ENCODE measurements at regions not wholly inside any gene's neighbourhood (a gene's known extent, or its start where the extent isn't known, plus 50 kb on each side); places are given as distances from the start of the nearest gene placed in this dataset.
"Not testable (repeated sequence)": the region's sequence is repeated elsewhere in the genome, so short reads cannot be mapped to it uniquely, and the experiment has no call there.

DNA sequence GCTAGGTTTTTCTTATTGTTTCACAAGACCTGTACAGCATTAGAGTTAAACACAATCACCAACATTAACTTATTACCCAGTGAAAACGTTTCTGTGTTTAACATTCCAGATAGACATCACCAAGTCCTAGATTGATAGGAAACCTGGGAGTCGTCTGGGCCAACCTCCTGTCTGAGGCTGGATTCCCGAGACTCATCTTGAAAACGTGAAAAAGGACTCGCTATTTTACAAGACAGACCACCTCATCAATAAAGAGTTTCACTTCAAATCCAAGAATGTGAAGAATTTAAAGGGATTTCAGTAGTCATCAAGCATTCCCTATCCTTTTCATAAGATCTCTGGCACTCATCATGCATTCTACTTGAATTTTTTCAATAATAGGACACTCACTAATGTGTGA is 626.6 kb downstream of the MCTP2 start:
- DNase-seq, result no peak
- intact Hi-C loops (cut with DNase I), result no loop called here

DNA sequence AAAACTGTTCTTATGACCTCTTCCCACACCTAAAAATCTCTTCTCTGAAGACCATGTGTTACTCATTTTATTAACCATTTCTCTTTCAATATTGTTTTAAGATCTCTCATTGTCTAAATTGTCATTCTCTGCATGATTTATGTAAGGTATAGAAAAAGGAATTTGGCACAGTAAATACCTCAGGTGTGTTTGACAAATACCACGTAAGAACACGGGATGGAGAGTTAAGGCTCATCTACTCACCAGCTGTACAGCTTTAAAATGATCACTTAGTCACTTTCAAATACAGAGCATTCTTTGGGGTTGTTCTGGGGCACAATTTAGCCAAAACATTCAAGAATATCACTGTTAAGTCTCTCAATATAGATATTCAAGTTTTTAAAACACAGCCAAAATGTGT is 627.1 kb downstream of the MCTP2 start:
- DNase-seq, result no peak
- intact Hi-C loops (cut with DNase I), result no loop called here

DNA sequence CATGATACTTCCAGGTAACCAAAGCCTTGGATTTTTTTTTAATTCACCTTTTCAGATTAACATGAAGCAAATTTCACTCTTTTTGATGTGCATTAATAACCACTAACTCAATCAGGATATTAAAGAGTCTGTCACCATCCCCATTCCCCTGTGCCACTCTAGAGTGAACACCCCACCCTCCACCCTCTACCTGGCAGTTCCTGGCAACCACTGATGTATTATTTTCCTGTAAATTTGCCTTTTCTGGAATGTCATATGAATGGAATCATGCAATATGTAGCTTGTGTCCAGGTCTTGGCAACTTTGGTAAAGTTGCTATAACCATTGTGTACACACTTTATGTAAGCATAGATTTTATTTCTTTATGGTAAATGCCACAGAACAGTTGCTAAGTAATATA is 627.6 kb downstream of the MCTP2 start:
- DNase-seq, result no peak
- intact Hi-C loops (cut with DNase I), result no loop called here

DNA sequence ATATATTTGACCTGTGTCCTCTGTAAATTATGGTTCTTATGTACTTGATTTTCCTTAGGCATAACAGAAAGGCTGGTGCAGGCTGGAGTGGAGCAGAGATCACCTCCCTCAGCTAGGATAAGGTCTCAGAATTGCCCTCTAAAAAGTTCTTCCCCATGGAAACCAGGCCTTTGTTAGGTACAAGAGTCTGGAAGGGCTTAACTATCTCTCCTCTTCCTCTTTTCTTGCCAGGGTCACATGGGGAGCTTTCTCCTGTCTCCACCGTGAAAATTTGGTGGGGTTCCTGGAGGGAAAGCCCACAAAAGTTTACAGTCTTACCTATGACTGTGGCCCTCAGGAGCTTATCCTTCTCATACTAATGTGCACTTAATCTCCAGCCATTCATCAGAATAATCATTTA is 633.2 kb downstream of the MCTP2 start:
- no peak for DNase-seq
- intact Hi-C loops (cut with DNase I), result no loop called here

DNA sequence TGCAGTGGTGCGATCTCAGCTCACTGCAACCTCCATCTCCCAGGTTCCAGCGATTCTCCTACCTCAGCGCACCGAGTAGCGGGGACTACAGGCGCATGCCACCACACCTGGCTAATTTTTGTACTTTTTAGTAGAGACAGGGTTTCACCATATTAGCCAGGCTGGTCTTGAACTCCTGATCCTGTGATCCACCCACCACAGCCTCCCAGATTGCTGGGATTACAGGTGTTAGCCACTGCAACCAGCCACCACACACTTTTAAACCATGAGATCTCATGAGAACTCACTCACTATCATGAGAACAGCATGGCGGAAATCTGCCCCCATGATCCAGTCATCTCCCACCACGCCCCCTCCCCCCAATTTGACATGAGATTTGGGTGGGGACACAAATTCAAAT is 636.9 kb downstream of the MCTP2 start:
- intact Hi-C loops (cut with DNase I); DNase-seq: not testable (repeated sequence)

DNA sequence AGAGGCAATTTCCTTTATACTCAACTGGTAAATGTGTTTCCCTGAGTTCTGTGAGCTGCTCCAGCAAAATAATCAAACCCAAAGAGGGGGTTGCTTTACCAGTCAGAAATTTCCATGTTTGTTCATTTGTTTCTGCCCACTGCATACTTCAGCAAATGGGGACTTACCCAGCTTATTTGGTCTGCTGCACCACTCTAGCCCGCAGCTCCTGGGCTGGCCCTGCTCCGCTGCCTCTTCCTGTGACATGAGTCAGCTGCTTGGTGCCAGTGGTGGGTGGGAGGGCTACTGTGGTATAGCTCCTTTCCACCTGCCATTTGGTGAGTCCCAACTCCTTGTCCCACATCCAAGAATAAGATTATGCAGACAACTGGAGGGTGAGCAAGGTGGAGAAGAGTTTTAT is 644.2 kb downstream of the MCTP2 start:
- no peak for DNase-seq
- intact Hi-C loops (cut with DNase I), result no loop called here

DNA sequence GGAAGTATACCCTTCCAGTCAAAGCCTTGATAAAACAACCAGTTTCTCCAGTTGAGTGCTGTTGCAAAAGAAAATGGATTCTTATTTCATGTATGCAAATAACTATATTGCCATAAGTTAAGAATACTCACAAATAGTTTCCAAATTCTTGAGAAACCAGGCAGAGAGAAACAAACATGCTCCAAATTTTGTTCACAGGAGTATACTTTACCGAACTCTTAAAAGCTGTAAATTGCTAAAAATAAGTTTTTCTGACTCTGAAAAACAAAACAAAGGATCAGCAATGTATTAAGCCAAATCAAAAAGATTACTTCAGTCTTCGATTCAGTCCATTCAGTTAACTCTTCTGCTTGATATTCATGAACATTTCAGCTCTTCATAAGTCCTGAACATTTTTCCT is 646.5 kb downstream of the MCTP2 start:
- no peak for DNase-seq
- intact Hi-C loops (cut with DNase I), result no loop called here

DNA sequence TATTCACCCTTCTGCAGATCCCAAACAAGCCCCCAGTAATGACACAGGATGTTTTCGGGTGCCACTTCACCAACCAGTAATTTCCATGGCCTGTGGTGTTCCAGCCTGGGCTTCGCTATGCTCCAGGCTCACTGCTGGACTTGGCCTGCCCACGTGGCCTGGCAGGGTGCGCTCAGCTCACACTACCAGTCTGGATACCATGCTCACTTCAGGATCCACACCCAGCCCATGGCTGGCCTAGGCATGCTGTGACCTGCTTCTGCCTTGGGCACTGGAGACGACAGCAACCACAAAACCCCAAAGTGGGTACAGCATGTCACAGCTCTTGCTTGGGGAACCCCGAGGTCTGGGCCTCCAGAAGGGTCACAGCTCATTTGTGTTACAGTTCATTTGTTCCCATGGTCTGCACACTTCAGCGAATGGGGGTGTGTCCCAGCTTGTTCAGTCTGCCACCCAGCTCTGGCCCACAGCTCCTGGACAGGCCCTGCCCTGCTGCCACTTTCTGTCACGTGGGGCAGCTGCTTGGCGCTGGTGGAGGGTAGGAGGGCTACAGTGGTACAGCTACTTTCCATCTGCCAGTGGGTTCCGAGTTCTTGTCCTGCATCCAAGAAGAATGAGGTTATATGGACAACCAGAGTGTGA is 650.8 kb downstream of the MCTP2 start:
- no peak for DNase-seq
- intact Hi-C loops (cut with DNase I), result no loop called here

DNA sequence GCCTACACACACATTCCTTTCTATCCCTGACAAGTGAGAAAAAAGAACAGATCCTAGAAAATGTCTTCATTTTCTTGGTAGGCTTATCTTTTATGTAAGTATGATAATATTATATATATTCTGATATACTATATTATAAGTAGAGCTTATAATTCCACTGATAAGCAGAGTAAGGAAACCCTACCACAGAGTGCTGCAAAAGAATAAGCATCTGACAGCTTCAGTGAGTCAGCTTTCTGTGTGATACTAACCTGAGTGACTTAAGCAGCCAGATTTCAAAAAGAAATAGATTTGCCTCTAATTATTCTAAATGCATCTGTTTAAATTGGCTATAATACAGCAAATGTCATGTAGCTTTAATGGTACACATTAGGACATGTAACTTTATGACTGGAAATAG is 656.0 kb downstream of the MCTP2 start:
- no peak for DNase-seq
- intact Hi-C loops (cut with DNase I), result no loop called here

DNA sequence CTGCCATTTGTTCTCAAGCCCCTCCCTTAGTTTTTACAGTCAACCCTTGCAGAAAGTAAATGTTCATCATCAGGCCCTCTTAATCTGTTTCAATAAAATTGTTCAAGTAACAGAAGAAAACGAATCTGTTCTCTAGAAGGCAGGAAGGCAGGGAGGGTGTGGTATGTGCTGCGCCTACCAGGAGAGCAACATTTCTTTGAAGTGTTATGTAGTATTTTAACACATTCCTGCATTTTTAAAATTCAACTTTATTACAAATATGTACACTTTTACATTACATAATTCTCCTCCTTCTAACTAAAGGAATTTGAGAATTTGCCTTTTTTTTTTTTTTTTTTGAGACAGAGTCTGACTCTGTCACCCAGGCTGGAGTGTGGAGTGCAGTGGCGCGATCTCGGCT is 657.8 kb downstream of the MCTP2 start:
- DNase-seq, result no peak
- intact Hi-C loops (cut with DNase I), result no loop called here

DNA sequence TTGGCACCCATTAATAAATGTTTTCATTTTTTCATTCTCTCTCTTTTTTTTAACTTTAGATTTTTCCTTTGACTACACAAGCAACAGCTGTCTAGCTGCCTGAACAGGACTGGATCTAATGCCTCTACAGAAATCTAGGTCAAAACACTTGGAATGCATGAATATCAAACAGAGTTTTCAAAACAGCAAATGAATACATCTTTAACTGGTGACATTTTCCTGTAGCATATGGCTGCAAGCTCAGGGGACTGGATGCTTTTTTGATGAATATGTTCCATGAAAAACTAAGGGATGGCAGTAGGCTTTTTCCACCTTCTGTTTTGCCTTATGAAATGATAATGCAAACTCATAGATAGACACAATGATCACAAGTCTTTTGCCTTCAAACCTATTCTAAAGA is 661.7 kb downstream of the MCTP2 start:
- no peak for DNase-seq
- intact Hi-C loops (cut with DNase I), result no loop called here

DNA sequence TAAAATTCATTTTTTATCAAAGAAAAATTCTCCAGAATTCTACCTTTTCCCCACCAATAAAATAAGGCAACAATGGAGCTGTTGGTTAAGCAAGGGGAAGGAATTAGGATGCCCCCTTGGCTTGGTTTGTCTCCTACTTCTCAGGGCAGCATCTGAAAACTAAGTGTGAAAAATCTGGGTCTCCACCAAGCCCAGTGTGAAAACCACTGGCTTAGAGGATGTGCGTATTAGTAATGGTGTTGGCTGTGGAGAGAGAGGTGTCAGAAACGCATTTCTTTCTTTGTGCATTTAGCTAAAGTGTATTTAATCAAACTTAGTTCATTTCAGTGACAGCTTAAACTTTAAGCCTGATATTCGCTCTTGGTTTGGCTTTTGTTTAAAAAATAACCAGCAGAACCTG is 662.7 kb downstream of the MCTP2 start:
- intact Hi-C loops (cut with DNase I), result no loop called here
- no peak for DNase-seq

DNA sequence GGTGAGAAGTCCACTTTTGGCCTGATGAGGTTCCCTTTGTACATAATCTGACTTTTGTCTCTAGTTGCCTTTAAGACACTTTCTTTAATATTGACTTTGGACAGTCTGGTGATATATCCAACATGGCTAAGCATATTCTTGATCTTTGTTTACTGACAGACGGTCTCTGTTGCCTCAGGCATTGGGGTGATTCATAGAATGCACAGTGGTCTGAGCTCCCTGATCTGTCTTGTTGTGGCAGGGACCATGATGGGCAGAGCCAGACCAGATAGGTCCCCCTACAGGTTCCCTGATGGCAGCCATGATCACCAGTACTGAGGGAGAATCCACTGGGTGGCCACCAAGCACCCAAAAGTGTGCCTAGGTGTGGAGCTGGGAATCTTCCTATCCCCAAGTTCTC is 678.1 kb downstream of the MCTP2 start:
- intact Hi-C loops (cut with DNase I), result no loop called here
- no peak for DNase-seq

DNA sequence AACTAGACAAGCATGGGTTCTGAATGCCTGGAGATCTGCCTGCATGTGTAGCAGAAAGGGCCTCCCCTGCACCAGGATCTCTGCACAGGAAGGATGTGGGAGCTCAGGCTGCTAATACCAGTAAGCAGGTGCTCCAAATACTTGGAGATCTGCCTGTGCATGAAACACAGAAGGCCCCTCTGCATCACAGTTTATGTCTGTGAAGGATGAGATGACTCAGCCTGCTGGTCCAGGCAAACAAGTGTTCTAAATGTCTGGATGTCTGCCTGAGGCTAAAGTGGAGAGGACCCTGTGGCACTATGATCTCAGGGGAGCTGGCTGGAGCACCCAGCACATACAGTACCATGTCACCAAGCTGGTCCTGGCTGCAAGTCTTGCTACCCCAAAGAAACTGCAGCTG is 678.8 kb downstream of the MCTP2 start:
- intact Hi-C loops (cut with DNase I), result no loop called here
- DNase-seq, result no peak

DNA sequence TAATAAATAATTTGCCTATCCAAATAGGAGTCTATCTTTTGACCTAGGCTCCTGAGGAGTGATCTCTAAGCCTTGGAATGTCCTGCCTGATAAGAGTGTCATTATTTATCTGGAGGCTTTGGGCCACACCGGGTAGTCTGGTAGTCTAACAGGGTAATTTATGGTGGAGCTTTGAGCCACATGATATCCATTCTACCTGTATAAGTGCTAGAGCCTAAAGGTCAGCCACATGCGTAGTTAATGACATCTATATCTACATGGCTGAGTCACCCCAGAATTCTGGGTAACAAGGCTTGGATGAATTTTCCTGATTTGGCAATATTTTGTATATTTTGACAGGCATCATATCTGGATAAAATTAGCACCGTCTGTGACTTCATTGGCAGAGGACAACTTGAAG is 681.4 kb downstream of the MCTP2 start:
- intact Hi-C loops (cut with DNase I), result no loop called here
- DNase-seq, result no peak

DNA sequence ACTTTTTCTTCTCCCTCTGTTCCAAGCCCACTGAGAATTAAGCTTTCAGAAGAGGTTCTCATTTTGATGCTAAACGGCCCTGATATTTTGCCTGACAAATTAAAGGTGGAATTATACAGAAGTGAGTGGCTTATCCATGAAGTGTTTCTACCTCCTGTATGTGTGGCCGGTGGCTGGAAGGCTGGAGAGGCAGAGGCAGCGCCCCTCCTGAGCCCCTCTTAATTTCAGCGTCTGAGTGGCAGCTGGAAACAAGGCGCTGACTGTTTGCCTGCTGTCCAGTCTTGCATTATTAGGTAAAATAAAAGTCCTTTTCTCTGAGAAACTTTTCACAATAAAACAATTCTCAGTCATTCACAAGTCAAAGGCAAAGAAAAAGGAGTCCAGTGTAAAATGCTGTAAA is 685.7 kb downstream of the MCTP2 start:
- intact Hi-C loops (cut with DNase I), result no loop called here
- no peak for DNase-seq

DNA sequence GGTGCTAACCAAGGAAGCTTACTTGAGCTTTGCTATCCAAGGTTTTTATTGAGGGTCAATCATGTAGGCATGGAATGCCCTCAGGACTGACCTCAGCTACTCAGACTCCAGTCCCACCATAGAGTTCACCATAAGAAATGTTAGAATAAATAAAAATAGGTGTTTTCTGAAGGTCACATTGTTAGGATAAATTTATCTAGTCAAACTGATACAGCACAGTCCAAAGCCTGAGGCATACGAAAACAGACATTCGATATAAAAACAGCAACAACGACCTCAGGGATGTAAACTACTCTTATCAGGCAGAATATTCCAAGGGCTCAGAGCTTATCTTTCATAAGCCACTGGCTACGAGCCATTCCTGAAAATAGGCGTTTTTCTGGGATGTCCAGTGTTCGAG is 690.6 kb downstream of the MCTP2 start:
- intact Hi-C loops (cut with DNase I), result no loop called here
- DNase-seq, result no peak

DNA sequence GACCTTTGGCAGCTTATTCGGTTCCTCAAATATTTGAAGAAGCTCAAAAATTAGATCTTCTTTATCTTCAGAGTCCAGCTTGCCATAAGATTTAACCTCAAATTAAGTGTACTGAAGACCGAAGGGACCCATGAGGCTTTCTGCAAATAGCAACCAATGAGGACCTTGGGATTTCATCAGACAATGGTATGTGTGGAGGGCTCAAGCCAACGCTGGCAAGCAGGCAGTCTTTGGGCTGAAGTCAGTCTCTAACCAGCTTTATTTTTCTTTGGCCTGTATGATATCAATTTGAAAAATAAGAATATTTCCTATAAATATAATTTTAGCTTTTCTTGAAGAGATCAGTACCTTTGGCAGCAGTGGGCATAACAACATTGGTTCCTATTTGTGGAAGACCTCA is 692.7 kb downstream of the MCTP2 start:
- DNase-seq, result no peak
- intact Hi-C loops (cut with DNase I), result no loop called here

DNA sequence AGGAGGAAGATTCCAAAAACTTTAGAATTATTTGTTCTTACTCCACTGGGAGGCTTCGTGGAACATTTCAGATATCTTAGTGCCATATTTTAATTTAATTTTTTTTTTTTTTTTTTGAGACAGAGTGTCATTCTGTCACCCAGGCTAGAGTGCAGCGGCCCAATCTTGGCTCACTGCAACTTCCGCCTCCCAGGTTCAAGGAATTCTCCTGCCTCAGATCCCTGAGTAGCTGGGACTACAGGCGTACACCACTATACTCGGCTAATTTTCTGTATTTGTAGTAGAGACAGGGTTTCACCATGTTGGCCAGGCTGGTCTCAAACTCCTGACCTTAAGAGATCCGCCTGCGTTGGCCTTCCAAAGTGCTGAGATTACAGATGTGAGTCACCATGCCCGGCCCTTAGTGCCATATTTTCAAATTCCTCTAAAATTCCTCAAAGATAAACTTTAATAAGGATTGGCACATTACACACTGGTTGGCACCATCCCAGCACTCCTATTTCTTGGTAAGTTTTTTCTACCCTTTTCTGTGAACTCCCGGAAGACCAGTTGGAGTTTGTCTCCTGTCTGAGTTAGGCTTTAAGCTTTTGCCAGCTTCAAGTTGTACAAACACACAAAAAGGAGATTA is 693.7 kb downstream of the MCTP2 start:
- DNase-seq, result no peak
- intact Hi-C loops (cut with DNase I), result no loop called here

DNA sequence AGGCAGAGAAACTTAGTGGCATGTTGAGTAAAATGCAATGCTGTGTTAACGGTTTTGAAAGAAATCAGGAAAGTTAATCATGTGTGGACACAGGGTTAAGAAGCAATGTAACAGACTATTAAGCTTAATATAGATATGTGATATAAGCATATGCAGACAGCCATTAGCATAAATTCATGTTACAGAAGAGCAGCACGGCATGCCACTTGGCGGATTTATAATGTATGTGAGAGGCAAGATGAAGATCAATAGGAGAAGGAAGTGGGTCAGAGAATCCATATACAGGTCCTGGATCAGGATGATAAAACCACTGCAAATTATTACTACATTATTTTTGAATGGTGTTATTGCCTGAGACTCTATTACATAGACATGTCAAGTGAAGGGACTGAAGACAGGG is 694.3 kb downstream of the MCTP2 start:
- intact Hi-C loops (cut with DNase I), result no loop called here
- no peak for DNase-seq

DNA sequence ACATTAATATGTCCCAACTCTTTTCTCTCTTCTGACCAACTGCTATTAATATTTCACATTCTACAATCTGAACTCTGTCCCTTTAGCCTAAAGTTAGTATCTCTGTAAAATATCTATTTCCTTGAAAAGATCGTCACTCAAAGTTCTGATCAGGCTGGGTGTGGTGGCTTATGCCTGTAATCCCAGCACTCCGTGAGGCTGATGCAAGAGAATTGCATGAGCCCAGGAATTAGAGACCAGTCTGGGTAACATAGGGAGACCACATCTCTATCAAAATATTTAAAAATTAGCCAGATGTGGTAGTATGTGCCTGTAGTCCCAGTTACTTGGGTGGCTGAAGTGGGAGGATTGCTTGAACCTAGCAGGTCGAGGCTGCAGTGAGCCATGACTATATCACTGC is 695.6 kb downstream of the MCTP2 start:
- DNase-seq, result no peak
- intact Hi-C loops (cut with DNase I), result no loop called here

DNA sequence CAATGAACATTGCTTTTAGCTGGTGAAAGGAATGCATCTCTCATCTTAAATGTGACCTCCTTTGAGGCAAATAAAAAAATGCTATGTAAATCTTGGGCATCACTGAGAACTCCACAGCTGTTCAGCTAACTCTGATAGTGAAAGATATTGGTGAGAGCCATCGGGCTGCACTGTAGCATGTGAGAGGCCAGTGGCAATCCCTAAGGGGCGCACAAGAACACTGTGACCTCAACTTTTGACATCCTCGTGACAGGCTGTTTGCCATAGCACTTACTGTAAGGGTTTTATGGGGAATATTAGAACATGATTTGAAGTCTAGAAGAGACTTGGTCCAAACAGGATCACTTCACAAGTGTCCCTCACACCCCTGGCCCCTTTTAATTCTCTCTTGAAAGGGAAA is 697.9 kb downstream of the MCTP2 start:
- intact Hi-C loops (cut with DNase I), result no loop called here

More for the DNA sequence above, 697.9 kb downstream of the MCTP2 start:
- DNase-seq, result no peak

Data from head of caudate nucleus (tissue), 42 donors.